HG03066 (cell line): ENCODE measurements at regions not wholly inside any gene's neighbourhood (a gene's known extent, or its start where the extent isn't known, plus 50 kb on each side); places are given as distances from the start of the nearest gene placed in this dataset.

ENCODE experiments used
- ATAC-seq: cut with Tn5 transposase; IDR thresholded peaks from one replicate; pipeline ENCODE4 v1.9.1; 2021; ENCODE audit warnings: low read depth; ENCODE audit not compliant: unreplicated experiment

DNA sequence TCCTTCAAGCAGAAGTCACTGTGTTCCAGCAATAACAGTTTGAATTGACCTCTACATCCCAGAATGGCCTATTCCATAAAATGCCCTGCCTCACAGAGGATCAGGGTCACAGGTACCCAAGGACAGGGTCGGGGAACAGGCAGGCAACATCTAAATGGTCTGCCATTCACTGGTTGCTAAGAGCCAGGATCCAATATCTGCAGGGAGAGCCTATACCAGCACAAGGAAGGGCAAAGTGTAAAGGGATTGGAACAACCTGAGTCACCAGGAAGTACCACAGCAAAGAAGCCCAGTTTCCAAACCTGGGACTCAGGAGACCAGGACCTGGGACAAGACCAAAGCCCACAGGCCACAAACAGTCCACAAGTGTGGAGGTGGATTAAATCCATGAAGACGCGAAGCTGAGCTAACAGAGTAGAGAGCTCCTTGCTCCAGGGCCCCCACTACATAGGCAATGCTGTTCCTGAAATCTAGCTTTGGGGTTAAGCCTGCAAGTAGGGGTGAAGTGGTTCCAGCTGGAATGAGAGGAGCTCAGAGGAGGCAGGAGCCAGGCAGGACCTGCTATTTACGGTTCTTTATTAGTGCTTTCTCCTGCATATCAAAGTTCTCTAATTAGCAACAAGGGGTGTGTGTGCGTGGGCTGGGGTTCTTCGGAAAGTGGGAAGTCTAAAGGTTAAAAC, 274.3 kb downstream of the BCL11B start:
- ATAC-seq: no peak

GRCh38 chr14:98999345-98999744, 272.7 kb downstream of the BCL11B start:
- no peak for ATAC-seq

- no peak for ATAC-seq
Measured at GRCh38 chr14:98999901-99000300, 272.1 kb downstream of the BCL11B start.

DNA sequence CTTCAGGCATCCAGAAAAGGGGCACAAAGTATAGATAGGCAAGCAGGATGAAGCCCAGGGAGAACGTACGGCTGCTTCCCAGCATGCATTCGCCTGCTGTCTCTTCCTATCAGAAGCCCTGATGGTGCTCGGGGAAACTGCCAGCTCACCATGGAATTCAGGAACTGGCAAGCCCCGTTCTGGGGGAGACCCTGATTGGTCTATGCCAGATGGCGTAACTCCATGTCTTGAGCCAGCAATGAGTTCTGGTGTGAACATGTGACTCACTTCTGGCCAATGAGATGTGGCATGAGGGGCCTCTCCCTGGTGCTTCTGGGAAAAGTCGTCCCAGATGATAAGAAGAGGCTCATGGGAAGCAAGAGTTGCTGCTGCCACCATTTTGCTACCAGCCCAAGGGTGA, 270.8 kb downstream of the BCL11B start:
- ATAC-seq: no peak

GRCh38 chr14:99003646-99004045, 268.4 kb downstream of the BCL11B start:
- no peak for ATAC-seq

DNA sequence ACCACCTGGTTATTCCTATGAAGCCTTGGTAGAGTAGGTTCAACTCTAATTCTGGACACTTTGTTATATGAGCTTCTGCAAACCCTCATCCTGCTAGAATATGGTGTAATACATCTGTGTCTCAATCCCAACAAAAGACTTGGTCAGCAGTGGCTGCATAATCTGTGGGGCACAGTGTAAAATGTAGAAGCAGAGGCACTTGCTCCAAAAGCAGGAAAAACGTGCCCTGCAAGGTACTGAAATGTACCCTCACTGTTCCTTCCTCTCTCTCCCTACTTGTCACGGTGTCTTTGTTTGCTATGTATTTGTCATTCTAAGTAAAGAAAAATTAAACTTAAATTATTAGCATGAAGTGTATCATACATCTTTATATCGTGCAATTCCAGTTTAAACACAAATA, 267.9 kb downstream of the BCL11B start:
- no peak for ATAC-seq

- no peak for ATAC-seq
Measured at GRCh38 chr14:99006276-99006675, 265.7 kb downstream of the BCL11B start.

GRCh38 chr14:99007795-99008194, 264.2 kb downstream of the BCL11B start:
- ATAC-seq: no peak

DNA sequence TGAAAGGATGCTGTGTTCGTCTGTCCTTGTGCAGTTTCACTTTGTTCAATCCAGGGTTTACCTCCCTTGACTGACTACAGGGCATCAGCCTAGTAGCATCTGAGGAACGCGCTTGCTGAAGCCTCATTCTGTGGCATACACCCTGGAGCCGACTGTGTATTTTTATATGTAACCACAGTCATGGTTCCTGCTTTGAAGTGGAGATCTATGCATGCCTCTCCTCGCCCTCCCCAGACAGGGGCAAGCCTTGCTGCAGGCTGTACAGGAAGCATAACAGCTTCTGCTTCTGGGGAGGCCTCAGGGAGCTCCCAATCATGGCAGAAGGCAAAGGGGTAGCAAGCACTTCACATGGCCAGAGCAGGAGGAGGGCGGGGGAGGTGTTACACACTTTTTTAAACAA, 262.1 kb downstream of the BCL11B start:
- no peak for ATAC-seq

GRCh38 chr14:99011385-99011784, 260.6 kb downstream of the BCL11B start:
- no peak for ATAC-seq

- no peak for ATAC-seq
Measured at GRCh38 chr14:99012703-99013102, 259.3 kb downstream of the BCL11B start.

- ATAC-seq: no peak
Measured at GRCh38 chr14:99015833-99016232, 256.2 kb downstream of the BCL11B start.

GRCh38 chr14:99023371-99023770, 248.6 kb downstream of the BCL11B start:
- ATAC-seq: no peak

DNA sequence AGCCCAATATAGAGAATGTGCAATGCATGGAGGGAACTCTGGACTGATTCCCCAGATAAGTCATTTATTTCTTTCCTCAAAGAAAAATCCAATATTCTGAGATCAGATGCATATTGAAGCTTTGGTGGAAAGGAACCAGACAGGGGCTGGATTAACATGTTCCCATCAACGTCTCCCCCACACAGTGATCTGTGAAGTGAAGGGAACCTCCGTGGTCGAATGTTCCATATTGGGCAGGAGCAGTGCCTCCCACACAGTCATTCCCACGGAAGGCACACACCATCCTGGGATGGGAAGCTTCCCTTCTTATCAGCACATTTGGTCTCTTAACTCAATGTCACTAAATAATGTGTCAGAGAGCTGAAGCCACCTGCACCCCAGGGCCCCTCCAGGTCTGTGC, 247.1 kb downstream of the BCL11B start:
- ATAC-seq: no peak

DNA sequence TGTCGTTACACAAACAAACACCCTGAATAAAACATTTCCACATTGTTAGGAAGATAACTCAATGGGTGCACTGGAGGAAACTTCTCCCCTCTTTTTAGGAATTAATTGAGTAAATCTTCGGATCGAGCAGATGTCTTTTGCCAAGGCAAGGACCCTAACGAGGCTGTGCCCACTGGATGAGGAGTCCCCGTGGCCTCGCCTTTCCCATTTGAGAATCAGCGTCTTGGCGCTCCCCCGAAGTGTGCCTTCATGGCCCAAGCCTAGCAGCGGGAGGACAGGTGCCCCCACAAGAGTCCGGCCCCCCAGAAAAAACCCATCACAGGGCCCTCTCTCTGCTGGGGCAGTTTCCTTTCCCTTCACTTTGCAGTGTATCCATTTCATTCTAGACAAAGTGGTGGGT, 246.6 kb downstream of the BCL11B start:
- ATAC-seq: no peak

GRCh38 chr14:99026471-99026870, 245.5 kb downstream of the BCL11B start:
- no peak for ATAC-seq

DNA sequence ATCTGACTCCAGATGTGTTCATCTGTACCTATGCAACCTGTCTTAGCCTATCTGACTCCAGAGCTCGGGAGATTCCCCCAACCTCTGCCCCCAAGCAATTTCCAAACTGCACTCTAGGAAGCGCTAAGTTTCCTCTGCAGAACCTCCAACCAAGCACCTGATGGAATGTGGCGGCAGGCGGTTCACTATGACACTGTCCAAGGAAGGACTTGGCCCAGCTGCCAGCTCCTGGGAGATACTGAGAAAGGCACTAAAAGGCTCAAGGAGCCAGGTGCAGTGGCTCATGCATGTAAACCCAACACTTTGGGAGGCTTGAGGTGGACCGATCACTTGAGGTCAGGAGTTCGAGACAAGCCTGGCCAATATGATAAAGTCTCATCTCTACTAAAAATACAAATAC, 244.0 kb downstream of the BCL11B start:
- no peak for ATAC-seq

GRCh38 chr14:99028521-99028920, 243.5 kb downstream of the BCL11B start:
- ATAC-seq: no peak

- ATAC-seq: no peak
Measured at GRCh38 chr14:99029145-99029915, 242.7 kb downstream of the BCL11B start.

DNA sequence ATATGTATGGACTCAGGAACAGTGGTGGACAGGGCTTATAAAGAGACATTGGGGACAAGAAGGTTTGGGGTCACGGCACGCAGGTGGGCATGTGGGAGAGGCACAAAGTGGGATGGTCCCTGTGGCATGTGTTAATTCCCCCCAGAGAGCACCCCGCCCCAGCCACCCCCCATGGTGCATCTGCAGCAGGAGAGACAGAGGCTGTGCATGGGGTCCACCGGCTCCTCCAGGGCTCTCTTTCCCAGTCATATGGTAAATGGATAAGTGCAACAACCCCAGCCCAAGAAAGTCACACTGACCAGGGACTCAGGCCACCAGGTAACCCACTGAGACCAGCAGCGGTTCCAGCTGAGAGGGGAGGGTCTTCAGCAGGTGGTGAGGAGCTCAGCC, 242.1 kb downstream of the BCL11B start:
- ATAC-seq: no peak

DNA sequence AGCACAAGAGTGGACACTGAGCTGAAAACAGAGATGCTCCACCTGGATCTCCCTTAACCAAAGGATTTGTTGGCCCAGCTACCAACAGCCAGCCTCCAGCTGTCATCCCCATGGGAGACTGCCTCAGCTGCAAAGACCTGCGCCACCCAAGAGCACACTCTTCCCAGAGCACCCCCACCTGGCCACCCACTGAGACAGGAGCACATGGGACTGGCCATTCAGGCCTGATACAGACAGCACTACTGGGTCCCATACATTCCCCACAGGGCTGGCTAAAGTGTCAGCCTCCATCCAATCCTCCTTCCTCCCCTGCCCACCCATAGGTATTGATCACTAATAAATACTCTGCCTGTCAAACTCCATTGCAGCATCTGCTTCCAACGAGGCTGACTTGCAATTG, 241.5 kb downstream of the BCL11B start:
- no peak for ATAC-seq

DNA sequence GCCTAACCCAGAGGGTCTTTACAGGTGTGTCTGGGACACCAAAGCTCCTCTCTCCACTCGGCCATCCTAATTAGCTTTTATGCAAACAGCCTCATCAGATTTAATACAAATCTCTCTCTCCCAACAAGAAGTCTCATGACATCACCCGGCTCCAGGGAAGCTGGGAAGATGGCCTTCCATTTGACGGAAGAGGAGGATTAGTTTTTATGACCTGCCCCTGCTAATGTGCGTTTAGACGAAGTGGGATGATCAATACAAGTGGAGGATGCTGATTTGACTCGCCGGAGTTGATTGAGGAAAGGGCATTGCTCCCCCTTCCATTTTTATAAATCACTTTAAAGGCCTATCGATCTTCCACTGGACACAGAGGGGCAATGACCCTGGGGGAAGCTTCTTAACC, 239.2 kb downstream of the BCL11B start:
- ATAC-seq: no peak
